ENCODE measurements at regions not wholly inside any gene's neighbourhood (a gene's known extent, or its start where the extent isn't known, plus 50 kb on each side); places are given as distances from the start of the nearest gene placed in this dataset.

DNA sequence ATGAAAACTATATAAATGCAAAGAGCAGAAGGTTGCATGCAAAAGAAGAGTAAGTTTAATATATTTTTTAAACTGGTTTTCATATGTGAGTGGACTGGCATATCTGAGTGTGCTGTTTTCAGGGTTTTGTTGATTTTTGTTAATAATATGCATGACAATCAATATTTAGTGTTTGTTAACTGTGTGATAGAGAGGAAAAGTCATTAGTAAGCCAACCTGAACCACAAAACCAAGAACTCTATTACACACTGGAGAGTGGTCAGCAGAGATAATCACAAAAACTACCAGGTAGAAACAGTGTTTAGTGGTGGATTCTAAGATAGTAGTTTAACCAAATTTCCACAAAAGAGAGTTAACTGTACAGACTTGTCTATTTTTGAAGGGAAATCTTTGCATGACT, 396.9 kb downstream of the GASK1B start:
- H3K4me1 ChIP-seq = no peaks in the 10 kb centered on the region
- no peaks in the 10 kb centered on the region for H3K27me3 ChIP-seq
- intact Hi-C loops (cut with DNase I) = no loop called here
- TF ChIP-seq POLR2A (IDR thresholded peaks at IDR 0.05) (no peak), CTCF (IDR thresholded peaks at IDR 0.05) (no peak)
- H3K9me3 ChIP-seq = peaks cover 0 to 5% (median 0%) of the 10 kb centered on the region in 12 donors
- no peaks in the 10 kb centered on the region for H3K36me3 ChIP-seq
- no peak overlapping the region for H3K27ac ChIP-seq
- DNase-seq = no peak
- no peak overlapping the region for H3K4me3 ChIP-seq
- no peak for ATAC-seq

- H3K27ac ChIP-seq = no peak overlapping the region
- DNase-seq = no peak
- no peak for ATAC-seq
- WGBS, 4 donors = 48 to 94% (median 91%) methylated on average over 1 of the region's 1 CpG
- TF ChIP-seq POLR2A (IDR thresholded peaks at IDR 0.05) = no peak
- TF ChIP-seq CTCF (IDR thresholded peaks at IDR 0.05) = no peak
- intact Hi-C loops (cut with DNase I) = no loop called here
- H3K27me3 ChIP-seq = no peaks in the 10 kb centered on the region
- H3K4me3 ChIP-seq = no peak overlapping the region
- no peaks in the 10 kb centered on the region for H3K4me1 ChIP-seq
- peaks cover 0 to 5% (median 0%) of the 10 kb centered on the region in 12 donors for H3K9me3 ChIP-seq
- H3K36me3 ChIP-seq = no peaks in the 10 kb centered on the region
Measured at GRCh38 chr4:157772907-157773306, 399.9 kb downstream of the GASK1B start.

GRCh38 chr4:157768419-157768818, 404.4 kb downstream of the GASK1B start:
- H3K9me3 ChIP-seq = no peaks in the 10 kb centered on the region
- no peak overlapping the region for H3K4me3 ChIP-seq
- H3K27ac ChIP-seq = no peak overlapping the region
- no peaks in the 10 kb centered on the region for H3K36me3 ChIP-seq
- ATAC-seq = no peak
- DNase-seq = no peak
- no peaks in the 10 kb centered on the region for H3K27me3 ChIP-seq
- intact Hi-C loops (cut with DNase I) = no loop called here
- TF ChIP-seq CTCF (IDR thresholded peaks at IDR 0.05) (no peak), POLR2A (IDR thresholded peaks at IDR 0.05) (no peak)
- no peaks in the 10 kb centered on the region for H3K4me1 ChIP-seq
- 49 to 68% (median 58%) methylated on average over 1 of the region's 1 CpG for WGBS, 4 donors

DNA sequence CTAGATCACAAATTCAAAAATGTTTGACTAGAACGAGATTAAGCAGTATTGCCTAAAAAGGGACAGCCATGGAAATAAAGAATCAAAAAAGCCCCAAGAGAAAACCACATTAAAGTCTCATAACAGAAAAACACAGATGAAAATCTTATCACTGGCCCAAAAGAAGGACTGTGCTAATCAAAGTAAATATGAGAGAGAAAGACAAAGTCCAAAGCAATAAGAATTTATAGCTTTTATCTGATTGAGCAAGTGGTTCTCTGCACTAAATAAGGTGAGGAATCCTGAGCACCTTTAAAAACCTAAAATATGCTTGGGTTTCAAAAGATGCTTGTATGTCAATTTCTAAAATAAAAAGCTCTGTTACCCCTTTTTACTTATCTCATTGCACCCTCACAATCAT, 409.3 kb downstream of the GASK1B start:
- Histone ChIP-seq H3K27ac (no peak overlapping the region), H3K9me3 (no peaks in the 10 kb centered on the region), H3K4me1 (no peaks in the 10 kb centered on the region), H3K27me3 (no peaks in the 10 kb centered on the region), H3K4me3 (no peak overlapping the region), H3K36me3 (no peaks in the 10 kb centered on the region)
- 58 to 72% (median 61%) methylated on average over 1 of the region's 1 CpG for WGBS, 4 donors
- ATAC-seq (no peak), DNase-seq (no peak)
- intact Hi-C loops (cut with DNase I) = no loop called here
- TF ChIP-seq CTCF (IDR thresholded peaks at IDR 0.05) = no peak
- no peak for TF ChIP-seq POLR2A (IDR thresholded peaks at IDR 0.05)
